ENCODE measurements at regions not wholly inside any gene's neighbourhood (a gene's known extent, or its start where the extent isn't known, plus 50 kb on each side); places are given as distances from the start of the nearest gene placed in this dataset.

GRCh38 chr1:101081496-101082488 is 56.2 kb upstream of the DPH5 start:
- DNase-seq (ENCODE audit: low read depth): no peak

GRCh38 chr1:101080859-101081258 is 55.3 kb upstream of the DPH5 start:
- DNase-seq (ENCODE audit: low read depth): no peak

- no peak for DNase-seq (ENCODE audit: low read depth)
These were observed 53.8 kb upstream of the DPH5 start for GRCh38 chr1:101079341-101079740.

- DNase-seq (ENCODE audit: low read depth): no peak
These were observed 52.3 kb upstream of the DPH5 start for GRCh38 chr1:101077849-101078248.

- DNase-seq (ENCODE audit: low read depth): no peak
These were observed 50.3 kb upstream of the DPH5 start for GRCh38 chr1:101075926-101076325.
